SK-N-MC (cell line): ENCODE measurements at regions not wholly inside any gene's neighbourhood (a gene's known extent, or its start where the extent isn't known, plus 50 kb on each side); places are given as distances from the start of the nearest gene placed in this dataset.

ENCODE experiments used
- EZH2 ChIP-seq: fragments of 200-600 bp; sonication (generic); IDR thresholded peaks from one replicate; pipeline ENCODE4 v1.6.1; 2017; ENCODE audit warnings: antibody characterized with exemption
- POLR2AphosphoS5 ChIP-seq: IDR thresholded peaks from 2 replicates; pipeline ENCODE4 v1.6.1; 2012; ENCODE audit warnings: mild to moderate bottlenecking, low read depth, low read length, borderline replicate concordance

DNA sequence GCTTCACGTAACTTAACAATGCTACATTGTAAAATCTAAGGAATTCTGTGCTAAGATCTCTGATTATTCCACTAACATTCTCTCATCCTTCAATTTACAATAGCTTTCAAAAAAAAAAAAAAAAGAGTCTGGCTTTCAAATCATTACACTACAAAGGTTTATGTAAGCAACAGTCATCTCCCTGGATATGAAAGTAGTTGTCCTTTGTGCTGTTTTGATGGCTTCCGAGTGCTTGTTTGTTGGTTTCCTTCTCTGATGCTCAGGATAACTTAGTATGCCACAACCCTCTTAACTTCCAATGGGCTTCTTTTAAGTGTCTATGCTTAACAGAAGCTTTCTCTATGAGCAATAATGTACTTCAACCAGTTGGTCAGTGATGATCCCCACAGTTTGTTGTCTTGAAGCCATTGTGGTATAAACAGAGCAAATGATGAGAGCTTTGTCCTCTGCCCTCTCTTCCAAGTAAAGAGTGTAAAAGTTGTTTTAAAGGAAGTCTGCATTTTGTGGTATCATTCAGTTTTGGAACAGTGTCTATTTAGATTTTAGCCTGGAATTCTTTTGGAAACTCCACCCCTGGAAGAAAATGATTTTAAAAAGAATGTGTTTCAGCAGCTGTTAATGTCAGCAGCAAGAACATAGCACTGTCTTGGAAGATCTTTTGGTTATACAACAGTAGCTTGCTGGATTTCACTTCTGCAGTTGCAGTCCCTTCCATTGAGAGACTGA, 396.1 kb upstream of the RGS6 start:
- TF ChIP-seq EZH2 (no peak), POLR2AphosphoS5 (no peak)
